ENCODE measurements at regions not wholly inside any gene's neighbourhood (a gene's known extent, or its start where the extent isn't known, plus 50 kb on each side); places are given as distances from the start of the nearest gene placed in this dataset.
A peak's percentile ranks its signal among the peaks of the same experiment; 100 is the strongest.

DNA sequence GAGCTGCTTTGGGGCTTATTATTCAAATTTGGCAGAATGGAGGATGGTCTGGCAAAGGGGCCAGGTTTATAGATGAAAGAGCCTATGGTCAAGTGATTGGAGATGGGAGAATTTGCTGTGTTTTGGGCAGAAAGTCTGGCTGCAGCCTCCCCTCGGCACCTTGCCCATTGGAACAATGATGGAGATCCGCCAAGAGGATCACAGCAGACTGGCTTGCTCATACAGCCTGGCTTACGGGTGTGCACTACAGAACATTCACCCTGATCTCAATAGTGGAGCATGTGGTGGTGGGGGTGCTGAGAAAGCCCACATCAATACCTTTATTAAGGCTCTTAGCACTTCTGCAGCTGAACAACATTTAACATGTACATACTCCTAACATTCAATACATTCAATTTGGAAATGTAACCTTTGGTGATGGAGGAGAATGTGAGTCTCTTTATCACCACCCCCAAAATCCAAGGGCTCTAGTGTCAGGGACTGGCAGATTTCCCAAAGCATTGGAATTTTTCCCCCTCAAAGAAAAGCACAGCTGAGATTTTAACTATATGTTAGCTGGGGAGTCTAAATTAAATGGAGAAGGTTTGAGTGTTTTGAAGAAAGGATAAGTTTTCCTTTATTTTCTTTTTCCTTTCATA lies 118.4 kb upstream of the TMC3 start:
- no peak overlapping the region for H3K4me2 ChIP-seq (ENCODE audit: low read length, poor library complexity, severe bottlenecking)
- WGBS: 94% methylated on average over 3 of the region's 3 CpGs
- peaks cover 0 to 33% of the 10 kb centered on the region in 2 experiments for H3K27me3 ChIP-seq (ENCODE audit: control insufficient read depth in 1 of 2, insufficient read depth in 1 of 2, low read length in 2 of 2)
- H3K14ac ChIP-seq (ENCODE audit: low read length in 2 of 2): no peak overlapping the region
- no peak overlapping the region for H2AFZ ChIP-seq (ENCODE audit: low read depth, low read length)
- H4K91ac ChIP-seq (ENCODE audit: low read length): no peak overlapping the region
- no peaks in the 10 kb centered on the region for H3K4me1 ChIP-seq (ENCODE audit: control insufficient read depth, insufficient read depth, low read depth, low read length)
- no peaks in the 10 kb centered on the region for H3K36me3 ChIP-seq (ENCODE audit: control insufficient read depth in 1 of 2, insufficient read depth in 2 of 2, low read depth in 1 of 2, low read length in 2 of 2)
- H2BK12ac ChIP-seq (ENCODE audit: low read length in 2 of 2): no peak overlapping the region
- H3K79me1 ChIP-seq (replicated peaks; ENCODE audit: low read length, poor library complexity, severe bottlenecking): no peaks in the 10 kb centered on the region
- peak overlapping the region in 1 of 2 experiments; percentile 83 for H3K23ac ChIP-seq (ENCODE audit: low read length in 2 of 2)
- no peak overlapping the region for H2BK15ac ChIP-seq (ENCODE audit: low read depth, poor library complexity, severe bottlenecking)
- no peak overlapping the region for H3K9ac ChIP-seq (ENCODE audit: low read length)
- no peak overlapping the region for H2AK5ac ChIP-seq (ENCODE audit: low read length, severe bottlenecking)
- no peak overlapping the region for H3K18ac ChIP-seq (ENCODE audit: low read depth in 1 of 2, low read length in 2 of 2)
- no peak overlapping the region for H2BK120ac ChIP-seq (ENCODE audit: low read depth, low read length)
- no peak for DNase-seq
- no peak overlapping the region for H3K27ac ChIP-seq (ENCODE audit: low read length, poor library complexity, severe bottlenecking)
- no peak overlapping the region for H3K4ac ChIP-seq (ENCODE audit: low read depth in 1 of 2, low read length in 2 of 2)
- H3K4me3 ChIP-seq (ENCODE audit: insufficient read depth in 1 of 2, low read depth in 1 of 2, low read length in 2 of 2): no peak overlapping the region
- H4K8ac ChIP-seq (ENCODE audit: low read length): no peak overlapping the region
- no peaks in the 10 kb centered on the region for H3K9me3 ChIP-seq (ENCODE audit: control insufficient read depth, low read length)
- no peak overlapping the region for H2BK5ac ChIP-seq (ENCODE audit: low read depth, low read length, poor library complexity, severe bottlenecking)

DNA sequence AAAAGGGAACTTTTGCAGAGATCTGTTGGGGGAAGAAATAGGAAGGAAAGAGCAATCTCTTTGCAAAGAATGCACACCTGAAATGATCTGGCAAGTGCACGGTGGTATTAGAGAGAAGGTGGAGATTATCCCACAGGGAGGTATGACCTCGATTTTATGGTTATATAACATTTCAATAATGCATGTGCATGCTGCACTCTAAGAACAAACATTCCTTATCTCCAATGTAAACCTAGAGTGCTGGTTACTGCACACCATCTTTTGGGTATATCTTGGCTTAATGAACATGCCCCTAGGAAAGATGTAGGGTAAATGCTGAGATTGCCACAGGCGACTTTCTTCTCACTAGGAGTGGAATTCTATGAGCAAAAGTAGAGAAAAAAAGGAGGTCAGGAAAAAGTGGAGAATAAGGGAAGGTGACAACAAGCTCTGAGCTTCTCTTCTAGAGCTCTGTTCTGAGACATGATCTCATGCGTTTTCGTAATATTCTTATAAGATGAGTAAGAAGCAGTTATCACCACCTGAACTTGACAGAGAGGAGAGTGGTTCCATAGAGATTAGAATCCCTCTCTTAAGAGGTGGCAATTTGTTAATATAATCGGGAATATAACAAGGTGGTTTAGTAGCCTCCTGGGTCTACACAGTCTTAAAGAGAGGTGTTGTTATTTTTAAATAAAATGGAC lies 117.5 kb upstream of the TMC3 start:
- Histone ChIP-seq H3K9ac (ENCODE audit: low read length) (no peak overlapping the region), H3K4me3 (ENCODE audit: insufficient read depth in 1 of 2, low read depth in 1 of 2, low read length in 2 of 2) (no peak overlapping the region), H3K27me3 (ENCODE audit: control insufficient read depth in 1 of 2, insufficient read depth in 1 of 2, low read length in 2 of 2) (peaks cover 0 to 27% of the 10 kb centered on the region in 2 experiments), H3K79me1 (replicated peaks; ENCODE audit: low read length, poor library complexity, severe bottlenecking) (no peaks in the 10 kb centered on the region), H3K23ac (ENCODE audit: low read length in 2 of 2) (no peak overlapping the region), H4K91ac (ENCODE audit: low read length) (no peak overlapping the region), H2BK120ac (ENCODE audit: low read depth, low read length) (no peak overlapping the region), H2BK12ac (ENCODE audit: low read length in 2 of 2) (no peak overlapping the region), H2BK15ac (ENCODE audit: low read depth, poor library complexity, severe bottlenecking) (no peak overlapping the region), H3K9me3 (ENCODE audit: control insufficient read depth, low read length) (no peaks in the 10 kb centered on the region), H2AK5ac (ENCODE audit: low read length, severe bottlenecking) (no peak overlapping the region), H3K4ac (ENCODE audit: low read depth in 1 of 2, low read length in 2 of 2) (no peak overlapping the region), H3K4me1 (ENCODE audit: control insufficient read depth, insufficient read depth, low read depth, low read length) (no peaks in the 10 kb centered on the region), H2BK5ac (ENCODE audit: low read depth, low read length, poor library complexity, severe bottlenecking) (no peak overlapping the region), H3K18ac (ENCODE audit: low read depth in 1 of 2, low read length in 2 of 2) (no peak overlapping the region), H3K4me2 (ENCODE audit: low read length, poor library complexity, severe bottlenecking) (no peak overlapping the region), H3K14ac (ENCODE audit: low read length in 2 of 2) (no peak overlapping the region), H4K8ac (ENCODE audit: low read length) (no peak overlapping the region), H3K36me3 (ENCODE audit: control insufficient read depth in 1 of 2, insufficient read depth in 2 of 2, low read depth in 1 of 2, low read length in 2 of 2) (no peaks in the 10 kb centered on the region), H3K27ac (ENCODE audit: low read length, poor library complexity, severe bottlenecking) (no peak overlapping the region), H2AFZ (ENCODE audit: low read depth, low read length) (no peak overlapping the region)
- 84% methylated on average over 3 of the region's 6 CpGs for WGBS
- no peak for DNase-seq

GRCh38 chr15:81485806-81486205 lies 111.8 kb upstream of the TMC3 start:
- no peaks in the 10 kb centered on the region for H3K36me3 ChIP-seq (ENCODE audit: control insufficient read depth in 1 of 2, insufficient read depth in 2 of 2, low read depth in 1 of 2, low read length in 2 of 2)
- H3K27me3 ChIP-seq (ENCODE audit: control insufficient read depth in 1 of 2, insufficient read depth in 1 of 2, low read length in 2 of 2): peaks cover 5 to 50% of the 10 kb centered on the region in 2 experiments
- H3K4me3 ChIP-seq (ENCODE audit: insufficient read depth in 1 of 2, low read depth in 1 of 2, low read length in 2 of 2): no peak overlapping the region
- H2BK5ac ChIP-seq (ENCODE audit: low read depth, low read length, poor library complexity, severe bottlenecking): no peak overlapping the region
- H3K4me2 ChIP-seq (ENCODE audit: low read length, poor library complexity, severe bottlenecking): no peak overlapping the region
- H3K4ac ChIP-seq (ENCODE audit: low read depth in 1 of 2, low read length in 2 of 2): no peak overlapping the region
- H2AK5ac ChIP-seq (ENCODE audit: low read length, severe bottlenecking): no peak overlapping the region
- H3K18ac ChIP-seq (ENCODE audit: low read depth in 1 of 2, low read length in 2 of 2): no peak overlapping the region
- H3K23ac ChIP-seq (ENCODE audit: low read length in 2 of 2): no peak overlapping the region
- no peak overlapping the region for H2BK15ac ChIP-seq (ENCODE audit: low read depth, poor library complexity, severe bottlenecking)
- H2AFZ ChIP-seq (ENCODE audit: low read depth, low read length): no peak overlapping the region
- H3K4me1 ChIP-seq (ENCODE audit: control insufficient read depth, insufficient read depth, low read depth, low read length): no peaks in the 10 kb centered on the region
- 77% methylated on average over 5 of the region's 5 CpGs for WGBS
- no peak overlapping the region for H4K8ac ChIP-seq (ENCODE audit: low read length)
- DNase-seq: no peak
- no peak overlapping the region for H3K9ac ChIP-seq (ENCODE audit: low read length)
- H2BK12ac ChIP-seq (ENCODE audit: low read length in 2 of 2): no peak overlapping the region
- H3K27ac ChIP-seq (ENCODE audit: low read length, poor library complexity, severe bottlenecking): no peak overlapping the region
- no peaks in the 10 kb centered on the region for H3K79me1 ChIP-seq (replicated peaks; ENCODE audit: low read length, poor library complexity, severe bottlenecking)
- H3K14ac ChIP-seq (ENCODE audit: low read length in 2 of 2): no peak overlapping the region
- no peak overlapping the region for H2BK120ac ChIP-seq (ENCODE audit: low read depth, low read length)
- H3K9me3 ChIP-seq (ENCODE audit: control insufficient read depth, low read length): no peaks in the 10 kb centered on the region
- no peak overlapping the region for H4K91ac ChIP-seq (ENCODE audit: low read length)

GRCh38 chr15:81484086-81484955 lies 110.3 kb upstream of the TMC3 start:
- Histone ChIP-seq H2BK12ac (ENCODE audit: low read length in 2 of 2) (no peak overlapping the region), H2BK5ac (ENCODE audit: low read depth, low read length, poor library complexity, severe bottlenecking) (no peak overlapping the region), H2BK15ac (ENCODE audit: low read depth, poor library complexity, severe bottlenecking) (no peak overlapping the region), H2AFZ (ENCODE audit: low read depth, low read length) (no peak overlapping the region), H2AK5ac (ENCODE audit: low read length, severe bottlenecking) (no peak overlapping the region), H3K27ac (ENCODE audit: low read length, poor library complexity, severe bottlenecking) (no peak overlapping the region), H3K4ac (ENCODE audit: low read depth in 1 of 2, low read length in 2 of 2) (no peak overlapping the region), H3K36me3 (ENCODE audit: control insufficient read depth in 1 of 2, insufficient read depth in 2 of 2, low read depth in 1 of 2, low read length in 2 of 2) (no peaks in the 10 kb centered on the region), H2BK120ac (ENCODE audit: low read depth, low read length) (no peak overlapping the region), H3K23ac (ENCODE audit: low read length in 2 of 2) (no peak overlapping the region), H3K4me2 (ENCODE audit: low read length, poor library complexity, severe bottlenecking) (no peak overlapping the region), H3K14ac (ENCODE audit: low read length in 2 of 2) (no peak overlapping the region), H3K9me3 (ENCODE audit: control insufficient read depth, low read length) (no peaks in the 10 kb centered on the region), H4K8ac (ENCODE audit: low read length) (no peak overlapping the region), H3K4me1 (ENCODE audit: control insufficient read depth, insufficient read depth, low read depth, low read length) (no peaks in the 10 kb centered on the region), H3K27me3 (ENCODE audit: control insufficient read depth in 1 of 2, insufficient read depth in 1 of 2, low read length in 2 of 2) (peaks cover 5 to 49% of the 10 kb centered on the region in 2 experiments), H3K79me1 (replicated peaks; ENCODE audit: low read length, poor library complexity, severe bottlenecking) (no peaks in the 10 kb centered on the region), H3K9ac (ENCODE audit: low read length) (no peak overlapping the region), H3K18ac (ENCODE audit: low read depth in 1 of 2, low read length in 2 of 2) (no peak overlapping the region), H3K4me3 (ENCODE audit: insufficient read depth in 1 of 2, low read depth in 1 of 2, low read length in 2 of 2) (no peak overlapping the region), H4K91ac (ENCODE audit: low read length) (no peak overlapping the region)
- 86% methylated on average over 10 of the region's 12 CpGs for WGBS
- no peak for DNase-seq
